ENCODE measurements at regions not wholly inside any gene's neighbourhood (a gene's known extent, or its start where the extent isn't known, plus 50 kb on each side); places are given as distances from the start of the nearest gene placed in this dataset.

GRCh38 chr7:26483843-26484242 lies 192.2 kb downstream of the SNX10 start:
- H3K36me3 ChIP-seq (ENCODE audit: control insufficient read depth, insufficient read depth, low read length): no peaks in the 10 kb centered on the region
- ChIA-PET CTCF (ENCODE audit: low intra/inter-chr PET ratio) (interaction anchor here (0.5 kb wide), 1 partner anchor 12 kb away, joined by 5 read pairs; no protein-coding TSS in a partner anchor), POLR2A (interaction anchor here (1.3 kb wide), 1 partner anchor 8 kb away, joined by 9 read pairs; no protein-coding TSS in a partner anchor)
- no peaks in the 10 kb centered on the region for H3K4me1 ChIP-seq (replicated peaks in 1 of 2; ENCODE audit: control insufficient read depth in 2 of 2, insufficient read depth in 2 of 2, low read length in 2 of 2)
- no peak overlapping the region for H3K4me2 ChIP-seq (ENCODE audit: insufficient read depth, low read length)
- no peak overlapping the region for H2AFZ ChIP-seq (ENCODE audit: low read depth, low read length)
- in situ Hi-C loops (cut with MboI): loop anchor here (25.0 kb wide), 1 partner anchor 97 kb away; no protein-coding TSS in a partner anchor
- 2% methylated on average over 5 of the region's 5 CpGs for WGBS (ENCODE audit: insufficient coverage, low coverage, missing lambda C conversion rate)
- H3K9me3 ChIP-seq (replicated peaks; ENCODE audit: control insufficient read depth, insufficient read depth, low read depth, low read length): no peaks in the 10 kb centered on the region; the same call in 1 of the 2 replicates
- H3K9ac ChIP-seq (ENCODE audit: insufficient read depth in 1 of 2, low read depth in 2 of 2, low read length in 2 of 2): no peak overlapping the region
- DNase-seq (ENCODE audit: extremely low read depth in 1 of 4, low spot score in 3 of 4): no peak
- no peak for FAIRE-seq
- H3K4me3 ChIP-seq: no peak overlapping the region
- no peaks in the 10 kb centered on the region for H3K9me1 ChIP-seq (ENCODE audit: control insufficient read depth, insufficient read depth, low read length)
- intact Hi-C loops (cut with micrococcal nuclease): no loop called here
- H3K79me2 ChIP-seq (ENCODE audit: control insufficient read depth, insufficient read depth, low read length): no peaks in the 10 kb centered on the region
- no peak for ATAC-seq
- H3K27ac ChIP-seq (ENCODE audit: extremely low read depth, low read depth, low read length): no peak overlapping the region
- H4K20me1 ChIP-seq (replicated peaks; ENCODE audit: control insufficient read depth, insufficient read depth, low read length): no peaks in the 10 kb centered on the region
- peaks cover 38 to 42% of the 10 kb centered on the region in 2 experiments; a peak in 4 of 5 replicates for H3K27me3 ChIP-seq (ENCODE audit: control insufficient read depth in 2 of 2, insufficient read depth in 2 of 2, low read length in 2 of 2)
- no TSS peak for BruUV-seq (replicated peaks)
- TF ChIP-seq HNRNPH1 (optimal IDR thresholded peaks at IDR 0.05; ENCODE audit: low read depth, low read length): no peak
- TF ChIP-seq RBM15 (IDR thresholded peaks at IDR 0.05; ENCODE audit: insufficient read depth, low read length): no peak
- TF ChIP-seq ZNF274 (IDR thresholded peaks at IDR 0.05; ENCODE audit: borderline replicate concordance, low read depth, low read length): peak; percentile 26; the same call in 1 of the 2 replicates
- TF ChIP-seq ZNF239 (CRISPR knock-in tag; IDR thresholded peaks at IDR 0.05): no peak

DNA sequence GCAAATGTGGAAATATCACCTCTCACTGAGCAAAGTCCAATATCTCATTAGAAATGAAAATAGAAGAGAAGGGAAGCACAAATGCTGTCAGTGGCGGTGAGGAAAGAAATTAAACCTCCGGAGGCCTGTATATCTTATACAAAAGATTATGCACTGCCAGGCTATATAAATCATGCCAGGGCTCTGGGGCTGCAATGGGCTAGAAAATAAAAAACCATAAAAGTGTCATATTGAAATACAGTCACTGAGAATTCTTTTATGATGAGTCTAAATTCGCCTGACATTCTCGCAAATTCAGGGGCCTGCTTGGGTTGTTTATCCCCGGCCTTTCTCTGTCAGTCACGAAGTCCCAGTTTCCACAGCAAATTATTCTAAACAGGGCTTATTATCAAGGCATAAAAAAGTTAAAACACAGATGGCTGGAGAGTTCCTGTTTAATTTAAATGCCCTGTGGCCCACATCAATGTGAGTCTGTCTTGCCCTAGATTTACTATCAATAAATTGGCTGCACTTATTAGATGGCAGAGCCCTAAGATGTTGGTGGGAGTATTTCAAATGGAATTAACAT lies 193.8 kb downstream of the SNX10 start:
- CTCF ChIA-PET (ENCODE audit: low intra/inter-chr PET ratio): no interaction called here
- POLR2A ChIA-PET: no interaction called here
- H3K4me2 ChIP-seq (ENCODE audit: insufficient read depth, low read length): no peak overlapping the region
- H3K27ac ChIP-seq (ENCODE audit: extremely low read depth, low read depth, low read length): no peak overlapping the region
- H3K79me2 ChIP-seq (ENCODE audit: control insufficient read depth, insufficient read depth, low read length): no peaks in the 10 kb centered on the region
- intact Hi-C loops (cut with micrococcal nuclease): no loop called here
- 1% methylated on average over 6 of the region's 6 CpGs for WGBS (ENCODE audit: insufficient coverage, low coverage, missing lambda C conversion rate)
- no peaks in the 10 kb centered on the region for H4K20me1 ChIP-seq (replicated peaks; ENCODE audit: control insufficient read depth, insufficient read depth, low read length)
- H3K9me1 ChIP-seq (ENCODE audit: control insufficient read depth, insufficient read depth, low read length): no peaks in the 10 kb centered on the region
- FAIRE-seq (no peak), DNase-seq (ENCODE audit: extremely low read depth in 1 of 4, low spot score in 3 of 4) (no peak), ATAC-seq (no peak)
- no peaks in the 10 kb centered on the region for H3K4me1 ChIP-seq (replicated peaks in 1 of 2; ENCODE audit: control insufficient read depth in 2 of 2, insufficient read depth in 2 of 2, low read length in 2 of 2)
- H3K36me3 ChIP-seq (ENCODE audit: control insufficient read depth, insufficient read depth, low read length): no peaks in the 10 kb centered on the region
- peaks cover 31 to 33% of the 10 kb centered on the region in 2 experiments; a peak in 4 of 5 replicates for H3K27me3 ChIP-seq (ENCODE audit: control insufficient read depth in 2 of 2, insufficient read depth in 2 of 2, low read length in 2 of 2)
- H3K9me3 ChIP-seq (replicated peaks; ENCODE audit: control insufficient read depth, insufficient read depth, low read depth, low read length): no peaks in the 10 kb centered on the region; the same call in 1 of the 2 replicates
- no peak overlapping the region for H3K9ac ChIP-seq (ENCODE audit: insufficient read depth in 1 of 2, low read depth in 2 of 2, low read length in 2 of 2)
- H2AFZ ChIP-seq (ENCODE audit: low read depth, low read length): no peak overlapping the region
- no peak overlapping the region for H3K4me3 ChIP-seq
- no TSS peak for BruUV-seq (replicated peaks)
- in situ Hi-C loops (cut with MboI): loop anchor here (25.0 kb wide), 1 partner anchor 98 kb away; no protein-coding TSS in a partner anchor
- TF ChIP-seq KLF1 (tag; IDR thresholded peaks at IDR 0.05): no peak
- TF ChIP-seq ZNF584 (CRISPR knock-in tag; IDR thresholded peaks at IDR 0.05; ENCODE audit: low read depth): no peak
- TF ChIP-seq ZNF282 (CRISPR knock-in tag; IDR thresholded peaks at IDR 0.05): no peak
- TF ChIP-seq ZNF780A (CRISPR knock-in tag; IDR thresholded peaks at IDR 0.05): no peak
- TF ChIP-seq ZNF3 (CRISPR knock-in tag; IDR thresholded peaks at IDR 0.05): no peak
- TF ChIP-seq, protein P1, sequence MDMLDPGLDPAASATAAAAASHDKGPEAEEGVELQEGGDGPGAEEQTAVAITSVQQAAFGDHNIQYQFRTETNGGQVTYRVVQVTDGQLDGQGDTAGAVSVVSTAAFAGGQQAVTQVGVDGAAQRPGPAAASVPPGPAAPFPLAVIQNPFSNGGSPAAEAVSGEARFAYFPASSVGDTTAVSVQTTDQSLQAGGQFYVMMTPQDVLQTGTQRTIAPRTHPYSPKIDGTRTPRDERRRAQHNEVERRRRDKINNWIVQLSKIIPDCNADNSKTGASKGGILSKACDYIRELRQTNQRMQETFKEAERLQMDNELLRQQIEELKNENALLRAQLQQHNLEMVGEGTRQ (CRISPR knock-in tag; IDR thresholded peaks at IDR 0.05): no peak
- TF ChIP-seq, protein P2, sequence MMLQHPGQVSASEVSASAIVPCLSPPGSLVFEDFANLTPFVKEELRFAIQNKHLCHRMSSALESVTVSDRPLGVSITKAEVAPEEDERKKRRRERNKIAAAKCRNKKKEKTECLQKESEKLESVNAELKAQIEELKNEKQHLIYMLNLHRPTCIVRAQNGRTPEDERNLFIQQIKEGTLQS (IDR thresholded peaks at IDR 0.05): no peak
- TF ChIP-seq, protein P2 (CRISPR knock-in tag; conservative IDR thresholded peaks at IDR 0.05): no peak
- TF ChIP-seq KDM5B (IDR thresholded peaks at IDR 0.05; ENCODE audit: insufficient replicate concordance, low read depth, low read length): no peak
- TF ChIP-seq HNRNPUL1 (IDR thresholded peaks at IDR 0.05; ENCODE audit: low read length): no peak

Measured in K562 (cell line).